ENCODE measurements at regions not wholly inside any gene's neighbourhood (a gene's known extent, or its start where the extent isn't known, plus 50 kb on each side); places are given as distances from the start of the nearest gene placed in this dataset.

GRCh38 chr7:118531566-118531965, 307.1 kb downstream of the ANKRD7 start:
- Histone ChIP-seq H3K4me3 (ENCODE audit: low read depth in 1 of 3, low read length in 3 of 3) (no peak overlapping the region), H3K27me3 (ENCODE audit: control insufficient read depth in 4 of 4, insufficient read depth in 4 of 4, low read length in 3 of 4) (no peaks in the 10 kb centered on the region), H3K4me1 (ENCODE audit: control insufficient read depth in 4 of 4, insufficient read depth in 4 of 4, low read length in 3 of 4) (no peaks in the 10 kb centered on the region), H3K36me3 (ENCODE audit: control insufficient read depth in 4 of 4, insufficient read depth in 3 of 4, low read depth in 1 of 4, low read length in 3 of 4) (no peaks in the 10 kb centered on the region), H3K27ac (ENCODE audit: low read depth in 1 of 2, low read length in 2 of 2) (no peak overlapping the region), H3K9me3 (ENCODE audit: control insufficient read depth in 4 of 4, low read length in 3 of 4) (no peaks in the 10 kb centered on the region), H3K9ac (ENCODE audit: low read depth in 1 of 2, low read length in 2 of 2) (no peak overlapping the region)
- no peak for DNase-seq (ENCODE audit: low spot score)
- no peak for TF ChIP-seq RXRA (IDR thresholded peaks at IDR 0.05)
- TF ChIP-seq ZBTB33 (IDR thresholded peaks at IDR 0.05) = no peak
- TF ChIP-seq TAF1 (conservative IDR thresholded peaks at IDR 0.05) = no peak
- no peak for TF ChIP-seq SP1 (IDR thresholded peaks at IDR 0.05)
- TF ChIP-seq RAD21 (IDR thresholded peaks at IDR 0.05) = no peak
- no peak for TF ChIP-seq ATF3 (IDR thresholded peaks at IDR 0.05)
- TF ChIP-seq REST (IDR thresholded peaks at IDR 0.05) = no peak
- TF ChIP-seq NR2F2 (IDR thresholded peaks at IDR 0.05) = no peak
- no peak for TF ChIP-seq GABPA (IDR thresholded peaks at IDR 0.05 in 1 of 2, conservative IDR thresholded peaks at IDR 0.05 in 1 of 2)
- no peak for TF ChIP-seq EGR1 (IDR thresholded peaks at IDR 0.05; ENCODE audit: low read depth in 2 of 2)
- no peak for TF ChIP-seq HNF4A (conservative IDR thresholded peaks at IDR 0.05)
- TF ChIP-seq MAX (IDR thresholded peaks at IDR 0.05) = no peak
- no peak for TF ChIP-seq HNF4G (IDR thresholded peaks at IDR 0.05)
- no peak for TF ChIP-seq CTCF (IDR thresholded peaks at IDR 0.05; ENCODE audit: low read depth, low read length, missing input control)
- no peak for TF ChIP-seq JUND (IDR thresholded peaks at IDR 0.05)

GRCh38 chr7:118559207-118559606, 334.7 kb downstream of the ANKRD7 start:
- no peak overlapping the region for H3K9ac ChIP-seq (ENCODE audit: low read depth in 1 of 2, low read length in 2 of 2)
- H3K9me3 ChIP-seq (ENCODE audit: control insufficient read depth in 4 of 4, low read length in 3 of 4) = no peaks in the 10 kb centered on the region
- no peak for DNase-seq (ENCODE audit: low spot score)
- H3K4me3 ChIP-seq (ENCODE audit: low read depth in 1 of 3, low read length in 3 of 3) = no peak overlapping the region
- no peaks in the 10 kb centered on the region for H3K36me3 ChIP-seq (ENCODE audit: control insufficient read depth in 4 of 4, insufficient read depth in 3 of 4, low read depth in 1 of 4, low read length in 3 of 4)
- no peaks in the 10 kb centered on the region for H3K4me1 ChIP-seq (ENCODE audit: control insufficient read depth in 4 of 4, insufficient read depth in 4 of 4, low read length in 3 of 4)
- WGBS = 69% methylated on average over 1 of the region's 1 CpG
- H3K27ac ChIP-seq (ENCODE audit: low read depth in 1 of 2, low read length in 2 of 2) = no peak overlapping the region
- H3K27me3 ChIP-seq (ENCODE audit: control insufficient read depth in 4 of 4, insufficient read depth in 4 of 4, low read length in 3 of 4) = no peaks in the 10 kb centered on the region
- TF ChIP-seq SP1 (IDR thresholded peaks at IDR 0.05) = no peak
- TF ChIP-seq FOXA2 (IDR thresholded peaks at IDR 0.05) = no peak
- TF ChIP-seq JUND (IDR thresholded peaks at IDR 0.05) = no peak
- TF ChIP-seq HNF4A (conservative IDR thresholded peaks at IDR 0.05) = no peak
- no peak for TF ChIP-seq ATF3 (IDR thresholded peaks at IDR 0.05)
- no peak for TF ChIP-seq FOXA1 (IDR thresholded peaks at IDR 0.05)
- no peak for TF ChIP-seq NR2F2 (IDR thresholded peaks at IDR 0.05)
- no peak for TF ChIP-seq RXRA (IDR thresholded peaks at IDR 0.05)
- TF ChIP-seq GABPA (IDR thresholded peaks at IDR 0.05 in 1 of 2, conservative IDR thresholded peaks at IDR 0.05 in 1 of 2) = no peak
- TF ChIP-seq HNF4G (IDR thresholded peaks at IDR 0.05) = no peak
- no peak for TF ChIP-seq YY1 (IDR thresholded peaks at IDR 0.05)
- no peak for TF ChIP-seq TAF1 (conservative IDR thresholded peaks at IDR 0.05)
- TF ChIP-seq EGR1 (IDR thresholded peaks at IDR 0.05; ENCODE audit: low read depth in 2 of 2) = no peak
- TF ChIP-seq CTCF (IDR thresholded peaks at IDR 0.05; ENCODE audit: low read depth, low read length, missing input control) = no peak
- no peak for TF ChIP-seq RAD21 (IDR thresholded peaks at IDR 0.05)

All from liver (tissue), 8 donors.